HEK293 (cell line): ENCODE measurements at regions not wholly inside any gene's neighbourhood (a gene's known extent, or its start where the extent isn't known, plus 50 kb on each side); places are given as distances from the start of the nearest gene placed in this dataset.

ENCODE experiments used
- KLF7 ChIP-seq: fragments of 450-650 bp; formaldehyde crosslinking; IDR thresholded peaks from 2 replicates; pipeline ENCODE4 v1.5.1; 2016; ENCODE audit warnings: missing biosample characterization, missing genetic modification characterization, borderline replicate concordance
- ZNF48 ChIP-seq: fragments of 450-650 bp; formaldehyde crosslinking; IDR thresholded peaks from 2 replicates; pipeline ENCODE4 v1.5.1; 2016; ENCODE audit warnings: missing biosample characterization, missing genetic modification characterization
- ZNF501 ChIP-seq: fragments of 450-650 bp; formaldehyde crosslinking; IDR thresholded peaks from 2 replicates; pipeline ENCODE4 v1.5.1; 2016; ENCODE audit warnings: missing biosample characterization, missing genetic modification characterization
- ZNF549 ChIP-seq: fragments of 450-650 bp; IDR thresholded peaks from 2 replicates; pipeline ENCODE4 v1.5.1; 2018; ENCODE audit warnings: missing biosample characterization, missing genetic modification characterization, mild to moderate bottlenecking, inconsistent platforms, moderate library complexity
- ZNF558 ChIP-seq: fragments of 450-650 bp; formaldehyde crosslinking; IDR thresholded peaks from 2 replicates; pipeline ENCODE4 v1.5.1; 2016; ENCODE audit warnings: missing biosample characterization, missing genetic modification characterization
- ZNF561 ChIP-seq: fragments of 450-650 bp; IDR thresholded peaks from 2 replicates; pipeline ENCODE4 v1.5.1; 2018; ENCODE audit warnings: missing biosample characterization, missing genetic modification characterization, borderline replicate concordance
- TF ChIP-seq, protein P1 (sequence below): fragments of 450-650 bp; formaldehyde crosslinking; IDR thresholded peaks from 2 replicates; pipeline ENCODE4 v1.5.1; 2016; ENCODE audit warnings: missing biosample characterization, missing genetic modification characterization
- TF ChIP-seq, protein P2 (sequence below): fragments of 450-650 bp; formaldehyde crosslinking; IDR thresholded peaks from 2 replicates; pipeline ENCODE4 v1.5.1; 2016; ENCODE audit warnings: missing biosample characterization, missing genetic modification characterization

GRCh38 chr4:34309383-34309906, 1934.9 kb downstream of the ARAP2 start:
- TF ChIP-seq, protein P1, sequence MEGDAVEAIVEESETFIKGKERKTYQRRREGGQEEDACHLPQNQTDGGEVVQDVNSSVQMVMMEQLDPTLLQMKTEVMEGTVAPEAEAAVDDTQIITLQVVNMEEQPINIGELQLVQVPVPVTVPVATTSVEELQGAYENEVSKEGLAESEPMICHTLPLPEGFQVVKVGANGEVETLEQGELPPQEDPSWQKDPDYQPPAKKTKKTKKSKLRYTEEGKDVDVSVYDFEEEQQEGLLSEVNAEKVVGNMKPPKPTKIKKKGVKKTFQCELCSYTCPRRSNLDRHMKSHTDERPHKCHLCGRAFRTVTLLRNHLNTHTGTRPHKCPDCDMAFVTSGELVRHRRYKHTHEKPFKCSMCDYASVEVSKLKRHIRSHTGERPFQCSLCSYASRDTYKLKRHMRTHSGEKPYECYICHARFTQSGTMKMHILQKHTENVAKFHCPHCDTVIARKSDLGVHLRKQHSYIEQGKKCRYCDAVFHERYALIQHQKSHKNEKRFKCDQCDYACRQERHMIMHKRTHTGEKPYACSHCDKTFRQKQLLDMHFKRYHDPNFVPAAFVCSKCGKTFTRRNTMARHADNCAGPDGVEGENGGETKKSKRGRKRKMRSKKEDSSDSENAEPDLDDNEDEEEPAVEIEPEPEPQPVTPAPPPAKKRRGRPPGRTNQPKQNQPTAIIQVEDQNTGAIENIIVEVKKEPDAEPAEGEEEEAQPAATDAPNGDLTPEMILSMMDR = no peak
- TF ChIP-seq ZNF561 (no peak), ZNF48 (tag by site-specific recombination) (no peak), ZNF549 (tag by site-specific recombination) (no peak), ZNF501 (no peak), KLF7 (tag by site-specific recombination) (no peak), ZNF558 (no peak)
- TF ChIP-seq, protein P2, sequence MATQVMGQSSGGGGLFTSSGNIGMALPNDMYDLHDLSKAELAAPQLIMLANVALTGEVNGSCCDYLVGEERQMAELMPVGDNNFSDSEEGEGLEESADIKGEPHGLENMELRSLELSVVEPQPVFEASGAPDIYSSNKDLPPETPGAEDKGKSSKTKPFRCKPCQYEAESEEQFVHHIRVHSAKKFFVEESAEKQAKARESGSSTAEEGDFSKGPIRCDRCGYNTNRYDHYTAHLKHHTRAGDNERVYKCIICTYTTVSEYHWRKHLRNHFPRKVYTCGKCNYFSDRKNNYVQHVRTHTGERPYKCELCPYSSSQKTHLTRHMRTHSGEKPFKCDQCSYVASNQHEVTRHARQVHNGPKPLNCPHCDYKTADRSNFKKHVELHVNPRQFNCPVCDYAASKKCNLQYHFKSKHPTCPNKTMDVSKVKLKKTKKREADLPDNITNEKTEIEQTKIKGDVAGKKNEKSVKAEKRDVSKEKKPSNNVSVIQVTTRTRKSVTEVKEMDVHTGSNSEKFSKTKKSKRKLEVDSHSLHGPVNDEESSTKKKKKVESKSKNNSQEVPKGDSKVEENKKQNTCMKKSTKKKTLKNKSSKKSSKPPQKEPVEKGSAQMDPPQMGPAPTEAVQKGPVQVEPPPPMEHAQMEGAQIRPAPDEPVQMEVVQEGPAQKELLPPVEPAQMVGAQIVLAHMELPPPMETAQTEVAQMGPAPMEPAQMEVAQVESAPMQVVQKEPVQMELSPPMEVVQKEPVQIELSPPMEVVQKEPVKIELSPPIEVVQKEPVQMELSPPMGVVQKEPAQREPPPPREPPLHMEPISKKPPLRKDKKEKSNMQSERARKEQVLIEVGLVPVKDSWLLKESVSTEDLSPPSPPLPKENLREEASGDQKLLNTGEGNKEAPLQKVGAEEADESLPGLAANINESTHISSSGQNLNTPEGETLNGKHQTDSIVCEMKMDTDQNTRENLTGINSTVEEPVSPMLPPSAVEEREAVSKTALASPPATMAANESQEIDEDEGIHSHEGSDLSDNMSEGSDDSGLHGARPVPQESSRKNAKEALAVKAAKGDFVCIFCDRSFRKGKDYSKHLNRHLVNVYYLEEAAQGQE (tag by site-specific recombination) = no peak
